Nephron (organoid): ENCODE measurements at regions not wholly inside any gene's neighbourhood (a gene's known extent, or its start where the extent isn't known, plus 50 kb on each side); places are given as distances from the start of the nearest gene placed in this dataset.

Experiments used
- H3K27ac Mint-ChIP-seq, 3 experiments: 2 replicates each; pipeline ENCODE4 v1.8.0; 2020; ENCODE audit warnings: mixed read lengths in 3 of 3, mild to moderate bottlenecking in 2 of 3, moderate library complexity in 1 of 3
- H3K27me3 Mint-ChIP-seq: 2 replicates; pipeline ENCODE4 v1.8.0; 2021; ENCODE audit warnings: low read depth, mild to moderate bottlenecking, moderate library complexity, mixed read lengths
- H3K36me3 Mint-ChIP-seq: 2 replicates; pipeline ENCODE4 v1.8.0; 2020; ENCODE audit warnings: low read depth, mixed read lengths
- H3K4me1 Mint-ChIP-seq: 2 replicates; pipeline ENCODE4 v1.8.0; 2020; ENCODE audit warnings: mixed read lengths
- H3K4me3 Mint-ChIP-seq, 3 experiments: 2 replicates each; pipeline ENCODE4 v1.8.0; 2020; ENCODE audit warnings: mild to moderate bottlenecking in 3 of 3, mixed read lengths in 3 of 3, moderate library complexity in 2 of 3
- H3K9me3 Mint-ChIP-seq: 2 replicates; pipeline ENCODE4 v1.8.0; 2020; ENCODE audit warnings: mixed read lengths
- CTCF ChIP-seq, 3 experiments: fragments of 200-600 bp; sonication (generic); IDR thresholded peaks; one replicate each; pipeline ENCODE4 v1.5.0; 2021; ENCODE audit warnings: antibody characterized with exemption in 3 of 3; ENCODE audit not compliant: unreplicated experiment in 3 of 3

- no peaks in the 10 kb centered on the region for H3K36me3 Mint-ChIP-seq
Observed at GRCh38 chr5:14090755-14091154, 52.4 kb upstream of the TRIO start.

GRCh38 chr5:14090290-14090689 lies 52.9 kb upstream of the TRIO start:
- Mint-ChIP-seq H3K4me3 (no peak overlapping the region), H3K4me1 (no peaks in the 10 kb centered on the region), H3K9me3 (peaks cover 11% of the 10 kb centered on the region), H3K27me3 (peaks cover 13% of the 10 kb centered on the region), H3K27ac (no peak overlapping the region), H3K36me3 (no peaks in the 10 kb centered on the region)
- TF ChIP-seq CTCF (IDR thresholded peaks at IDR 0.05; ENCODE audit: unreplicated experiment in 3 of 3) = no peak

More at GRCh38 chr5:14090755-14091154, 52.4 kb upstream of the TRIO start:
- no peak for TF ChIP-seq CTCF (IDR thresholded peaks at IDR 0.05; ENCODE audit: unreplicated experiment in 3 of 3)
- peaks cover 12% of the 10 kb centered on the region for H3K27me3 Mint-ChIP-seq
- H3K27ac Mint-ChIP-seq = no peak overlapping the region
- H3K9me3 Mint-ChIP-seq = peaks cover 11% of the 10 kb centered on the region
- no peak overlapping the region for H3K4me3 Mint-ChIP-seq
- H3K4me1 Mint-ChIP-seq = no peaks in the 10 kb centered on the region

GRCh38 chr5:14089198-14089597 lies 53.9 kb upstream of the TRIO start:
- Mint-ChIP-seq H3K27ac (no peak overlapping the region), H3K4me1 (no peaks in the 10 kb centered on the region), H3K4me3 (no peak overlapping the region), H3K36me3 (no peaks in the 10 kb centered on the region), H3K9me3 (peaks cover 9% of the 10 kb centered on the region), H3K27me3 (peaks cover 13% of the 10 kb centered on the region)
- TF ChIP-seq CTCF (IDR thresholded peaks at IDR 0.05; ENCODE audit: unreplicated experiment in 3 of 3) = no peak

GRCh38 chr5:14086261-14086660 lies 56.9 kb upstream of the TRIO start:
- Mint-ChIP-seq H3K4me1 (no peaks in the 10 kb centered on the region), H3K9me3 (peaks cover 9% of the 10 kb centered on the region), H3K36me3 (no peaks in the 10 kb centered on the region), H3K27ac (no peak overlapping the region), H3K4me3 (no peak overlapping the region), H3K27me3 (peaks cover 17% of the 10 kb centered on the region)
- TF ChIP-seq CTCF (IDR thresholded peaks at IDR 0.05; ENCODE audit: unreplicated experiment in 3 of 3) = no peak

- H3K27ac Mint-ChIP-seq = no peak overlapping the region
- H3K4me3 Mint-ChIP-seq = no peak overlapping the region
- TF ChIP-seq CTCF (IDR thresholded peaks at IDR 0.05; ENCODE audit: unreplicated experiment in 3 of 3) = no peak
- H3K36me3 Mint-ChIP-seq = no peaks in the 10 kb centered on the region
- H3K4me1 Mint-ChIP-seq = no peaks in the 10 kb centered on the region
- H3K27me3 Mint-ChIP-seq = peaks cover 20% of the 10 kb centered on the region
- no peaks in the 10 kb centered on the region for H3K9me3 Mint-ChIP-seq
Observed at GRCh38 chr5:14082973-14083372, 60.2 kb upstream of the TRIO start.

GRCh38 chr5:14082523-14082922 lies 60.6 kb upstream of the TRIO start:
- no peaks in the 10 kb centered on the region for H3K4me1 Mint-ChIP-seq
- peaks cover 21% of the 10 kb centered on the region for H3K27me3 Mint-ChIP-seq
- no peaks in the 10 kb centered on the region for H3K9me3 Mint-ChIP-seq
- no peak overlapping the region for H3K27ac Mint-ChIP-seq
- no peak overlapping the region for H3K4me3 Mint-ChIP-seq
- TF ChIP-seq CTCF (IDR thresholded peaks at IDR 0.05; ENCODE audit: unreplicated experiment in 3 of 3) = no peak
- H3K36me3 Mint-ChIP-seq = no peaks in the 10 kb centered on the region
